Stimulated activated CD4-positive, alpha-beta T cell treated with anti-CD3 and anti-CD28 coated beads, TNF-alpha, amount 100 ng/mL, for 24 hours (primary cell): ENCODE measurements at regions not wholly inside any gene's neighbourhood (a gene's known extent, or its start where the extent isn't known, plus 50 kb on each side); places are given as distances from the start of the nearest gene placed in this dataset.

Experiments used
- DNase-seq, 3 experiments: peaks; one replicate each; pipeline ENCODE4 v3.0.0-alpha.2; 2020; ENCODE audit warnings: low read depth in 3 of 3

DNA sequence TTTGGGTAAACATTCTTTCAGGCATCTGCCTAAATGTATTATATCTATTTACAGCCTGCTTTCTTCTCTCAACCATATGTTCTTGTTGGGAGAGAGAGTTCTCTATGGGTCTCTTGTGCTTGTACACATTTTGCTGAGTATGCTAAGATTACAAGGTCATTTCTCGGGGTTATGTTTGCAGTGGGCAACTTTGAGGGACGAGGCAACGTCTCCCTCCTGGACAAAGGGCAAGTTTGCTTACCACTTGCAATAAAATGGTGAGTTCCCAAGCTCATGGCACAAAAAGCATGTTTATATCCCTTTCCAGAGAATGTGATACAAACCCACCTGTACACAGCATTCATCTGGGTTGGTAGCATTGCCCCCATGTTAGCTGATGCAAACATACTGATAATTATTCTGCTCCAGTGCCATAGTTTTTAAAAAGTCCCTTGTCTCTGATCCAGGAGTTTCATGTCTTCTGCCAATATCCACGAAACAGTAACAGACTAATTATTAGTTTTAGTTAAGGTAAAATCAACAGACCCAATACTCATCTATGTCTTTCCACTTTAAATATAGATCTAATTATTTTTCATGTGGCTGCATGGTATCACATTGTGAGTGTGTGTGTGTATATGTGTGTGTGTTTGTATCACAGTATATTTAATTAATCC is 84.2 kb upstream of the MAPK4 start:
- no peak for DNase-seq

GRCh38 chr18:50492097-50492496 is 67.8 kb upstream of the MAPK4 start:
- no peak for DNase-seq

- DNase-seq, result no peak
Observed at GRCh38 chr18:50494569-50494968, 65.3 kb upstream of the MAPK4 start.

DNA sequence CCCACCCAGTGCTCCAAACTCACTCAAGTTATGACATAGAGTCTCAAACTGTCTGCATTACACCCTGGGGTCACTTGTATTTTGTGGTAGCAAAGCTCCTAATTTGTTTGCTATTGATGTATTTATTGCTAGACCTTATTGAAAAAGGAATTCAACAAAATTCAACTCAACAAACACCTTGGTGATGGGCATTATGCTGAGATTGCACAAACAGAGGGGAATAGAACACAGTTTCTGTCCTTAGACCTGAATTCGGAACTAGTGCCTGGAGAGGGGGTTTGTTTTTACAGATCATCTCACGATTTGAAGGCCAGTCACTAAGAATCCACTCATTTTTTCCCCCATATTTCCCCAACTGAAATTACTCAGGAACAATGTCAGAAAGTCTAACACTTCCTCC is 53.5 kb upstream of the MAPK4 start:
- DNase-seq, result no peak

GRCh38 chr18:50507120-50507590 is 52.7 kb upstream of the MAPK4 start:
- peak in 1 of 3 experiments; percentile 1 for DNase-seq

DNA sequence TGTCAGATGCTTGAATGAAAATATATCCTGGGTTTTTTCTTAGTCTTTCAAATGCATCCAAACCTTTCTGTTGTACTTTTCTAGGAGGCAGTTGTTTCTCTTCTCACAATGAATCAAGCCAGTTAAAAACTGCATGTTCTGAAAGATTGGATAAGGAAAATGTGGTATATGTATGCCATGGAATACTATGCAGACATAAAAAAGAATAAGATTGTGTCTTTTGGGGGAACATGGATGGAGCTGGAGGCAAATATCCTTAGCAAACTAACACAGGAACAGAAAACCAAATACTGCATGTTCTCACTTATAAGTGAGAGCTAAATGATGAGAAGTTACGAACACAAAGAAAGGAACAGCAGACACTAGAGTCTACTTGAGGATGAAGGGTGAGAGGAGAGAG is 51.7 kb upstream of the MAPK4 start:
- DNase-seq, result no peak

DNA sequence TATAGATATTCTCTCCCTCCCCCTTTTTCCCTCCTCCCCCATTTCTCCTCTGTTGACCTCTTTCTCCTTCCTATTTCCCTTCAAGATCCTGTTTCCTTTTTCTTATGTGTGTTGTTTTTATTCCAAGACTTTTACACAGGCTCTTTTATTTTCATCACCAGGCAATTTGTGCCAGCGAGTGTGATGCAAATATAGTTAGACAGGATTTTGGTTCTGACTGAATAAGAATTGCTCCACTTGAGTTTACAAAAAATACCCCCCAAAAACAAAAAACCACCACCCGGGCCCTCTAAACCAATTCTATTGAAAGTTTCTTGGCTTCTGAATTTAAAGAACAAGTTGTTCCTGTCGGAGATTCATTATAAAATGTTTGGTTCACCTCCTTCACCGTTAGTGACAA is 50.9 kb upstream of the MAPK4 start:
- DNase-seq, result no peak
